Trophoblast cell (in vitro differentiated cells and primary cell): ENCODE measurements at regions not wholly inside any gene's neighbourhood (a gene's known extent, or its start where the extent isn't known, plus 50 kb on each side); places are given as distances from the start of the nearest gene placed in this dataset.

Experiments used
- DNase-seq, 2 donors: peaks; one replicate each; pipeline ENCODE4 v3.0.0-alpha.2; 2016
- H2AFZ ChIP-seq: 2 replicates; pipeline ENCODE4 v1.6.1; 2013; ENCODE audit warnings: low read length, moderate library complexity, mild to moderate bottlenecking; ENCODE audit not compliant: insufficient read depth, poor library complexity
- H2AK5ac ChIP-seq: 2 replicates; pipeline ENCODE4 v1.6.1; 2013; ENCODE audit warnings: mild to moderate bottlenecking, low read length
- H2BK120ac ChIP-seq: 2 replicates; pipeline ENCODE4 v1.6.1; 2013; ENCODE audit warnings: low read length, mild to moderate bottlenecking, moderate library complexity; ENCODE audit not compliant: insufficient read depth, poor library complexity
- H2BK12ac ChIP-seq: 2 replicates; pipeline ENCODE4 v1.6.1; 2013; ENCODE audit warnings: mild to moderate bottlenecking, low read length, moderate library complexity
- H2BK5ac ChIP-seq: 2 replicates; pipeline ENCODE4 v1.6.1; 2013; ENCODE audit warnings: low read length, low read depth, moderate library complexity, mild to moderate bottlenecking; ENCODE audit not compliant: poor library complexity
- H3K14ac ChIP-seq: 2 replicates; pipeline ENCODE4 v1.6.1; 2013; ENCODE audit warnings: mild to moderate bottlenecking, low read length
- H3K18ac ChIP-seq: 2 replicates; pipeline ENCODE4 v1.6.1; 2013; ENCODE audit warnings: mild to moderate bottlenecking, low read length
- H3K23ac ChIP-seq: 2 replicates; pipeline ENCODE4 v1.6.1; 2013; ENCODE audit warnings: low read length
- H3K27ac ChIP-seq: 2 replicates; pipeline ENCODE4 v1.5.1; 2013; ENCODE audit warnings: low read depth, mild to moderate bottlenecking, inconsistent platforms, low read length, moderate library complexity
- H3K27me3 ChIP-seq: 2 replicates; pipeline ENCODE4 v1.6.1; 2013; ENCODE audit warnings: inconsistent platforms, mild to moderate bottlenecking, low read length, moderate library complexity; ENCODE audit not compliant: insufficient read depth
- H3K36me3 ChIP-seq, 2 experiments: 1 replicate in 1 of 2; 2 replicates in 1 of 2; pipeline ENCODE4 v1.6.1; 2013; ENCODE audit warnings: low read length in 2 of 2, mild to moderate bottlenecking in 2 of 2, moderate library complexity in 1 of 2; ENCODE audit not compliant: insufficient read depth in 2 of 2, control insufficient read depth in 1 of 2
- H3K4ac ChIP-seq: 2 replicates; pipeline ENCODE4 v1.6.1; 2013; ENCODE audit warnings: low read depth, mild to moderate bottlenecking, low read length, moderate library complexity
- H3K4me1 ChIP-seq, 2 experiments: 1 replicate in 1 of 2; 2 replicates in 1 of 2; pipeline ENCODE4 v1.6.1; 2013; ENCODE audit warnings: low read length in 2 of 2, mild to moderate bottlenecking in 2 of 2, moderate library complexity in 1 of 2; ENCODE audit not compliant: insufficient read depth in 2 of 2, control insufficient read depth in 1 of 2
- H3K4me2 ChIP-seq: 2 replicates; pipeline ENCODE4 v1.6.1; 2013; ENCODE audit warnings: inconsistent platforms, mild to moderate bottlenecking, low read length, moderate library complexity
- H3K4me3 ChIP-seq: 2 replicates; pipeline ENCODE4 v1.5.1; 2013; ENCODE audit warnings: mild to moderate bottlenecking, low read depth, low read length, inconsistent platforms
- H3K79me1 ChIP-seq: one replicate; pipeline ENCODE4 v1.6.1; 2013; ENCODE audit warnings: low read length
- H3K79me2 ChIP-seq: 2 replicates; pipeline ENCODE4 v1.6.1; 2013; ENCODE audit warnings: low read length, mild to moderate bottlenecking; ENCODE audit not compliant: control insufficient read depth, insufficient read depth, poor library complexity
- H3K9ac ChIP-seq: 2 replicates; pipeline ENCODE4 v1.6.1; 2013; ENCODE audit warnings: mild to moderate bottlenecking, low read length
- H3K9me3 ChIP-seq: 2 replicates; pipeline ENCODE4 v1.6.1; 2013; ENCODE audit warnings: low read depth, mild to moderate bottlenecking, control low read depth, inconsistent platforms, low read length; ENCODE audit not compliant: insufficient read depth
- H4K12ac ChIP-seq: 2 replicates; pipeline ENCODE4 v1.6.1; 2013; ENCODE audit warnings: low read depth, mild to moderate bottlenecking, low read length, moderate library complexity
- H4K8ac ChIP-seq: 2 replicates; pipeline ENCODE4 v1.6.1; 2013; ENCODE audit warnings: low read depth, mild to moderate bottlenecking, low read length, moderate library complexity
- H4K91ac ChIP-seq: one replicate; pipeline ENCODE4 v1.6.1; 2013; ENCODE audit warnings: low read depth, mild to moderate bottlenecking, low read length, moderate library complexity
- WGBS: extraction: QIAGEN DNeasy Blood & Tissue Kit; methylation state at CpG from one replicate; pipeline ENCODE4 v1.1.7; 2013; ENCODE audit warnings: missing lambda C conversion rate; ENCODE audit not compliant: insufficient read length, insufficient coverage; ENCODE audit errors: extremely low coverage; 5-methylcytosine and 5-hydroxymethylcytosine counted together

DNA sequence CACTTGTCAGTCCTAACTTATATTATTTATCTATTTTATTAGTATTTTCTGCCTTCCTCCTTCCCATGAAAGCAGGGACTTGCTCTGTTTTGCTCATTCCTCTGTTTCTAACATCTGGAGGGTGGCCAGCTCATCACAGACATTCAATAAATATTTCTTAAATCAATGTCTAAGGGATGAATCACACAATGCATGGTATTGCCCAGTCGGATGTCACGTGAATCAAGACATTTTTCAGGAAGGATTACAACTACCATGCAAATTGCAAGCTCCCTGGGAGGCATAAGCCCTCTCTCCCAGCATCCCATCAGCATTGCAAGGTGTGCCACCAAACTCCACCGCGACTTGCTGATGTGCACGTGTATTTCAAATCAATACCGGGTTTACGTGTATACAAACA, 146.6 kb upstream of the RNF32 start:
- Histone ChIP-seq H2BK12ac (no peak overlapping the region), H3K4ac (no peak overlapping the region), H4K8ac (no peak overlapping the region), H3K14ac (no peak overlapping the region), H2BK5ac (no peak overlapping the region), H2BK120ac (no peak overlapping the region), H3K79me1 (no peaks in the 10 kb centered on the region), H3K36me3 (no peaks in the 10 kb centered on the region), H3K18ac (no peak overlapping the region), H3K9me3 (peaks cover 2% of the 10 kb centered on the region), H2AK5ac (no peak overlapping the region), H3K4me2 (no peak overlapping the region), H3K4me1 (no peaks in the 10 kb centered on the region), H3K9ac (no peak overlapping the region), H3K79me2 (no peaks in the 10 kb centered on the region), H3K27me3 (no peaks in the 10 kb centered on the region), H4K91ac (no peak overlapping the region), H4K12ac (no peak overlapping the region), H3K23ac (no peak overlapping the region), H3K4me3 (no peak overlapping the region), H2AFZ (no peak overlapping the region), H3K27ac (no peak overlapping the region)
- peak in 1 of 2 donors; percentile 23 for DNase-seq
- WGBS, result no CpG with 5 or more reads among the region's 7 CpGs

DNA sequence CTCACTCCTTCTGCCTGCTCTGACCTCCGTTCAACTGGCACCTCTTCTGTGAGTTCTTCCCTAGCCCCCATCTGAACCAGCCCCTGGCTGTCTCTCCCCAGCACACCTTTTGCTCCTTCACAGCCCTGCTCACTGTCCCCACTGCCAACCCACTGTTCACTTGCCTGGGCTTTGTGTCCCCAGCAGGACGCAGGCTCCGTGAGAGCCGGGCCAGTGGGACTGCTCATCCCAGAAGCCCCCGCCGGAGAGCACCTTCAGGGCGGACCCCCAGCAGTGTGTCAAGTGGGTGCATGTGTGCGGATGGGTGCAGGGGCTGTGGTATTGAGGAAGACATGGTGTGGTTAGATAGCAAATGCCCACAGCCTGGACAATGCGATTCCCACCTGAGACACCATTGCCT, 148.4 kb upstream of the RNF32 start:
- Histone ChIP-seq H3K79me2 (no peaks in the 10 kb centered on the region), H3K27ac (no peak overlapping the region), H2BK120ac (no peak overlapping the region), H2BK5ac (no peak overlapping the region), H3K14ac (no peak overlapping the region), H3K79me1 (no peaks in the 10 kb centered on the region), H3K27me3 (no peaks in the 10 kb centered on the region), H3K4me1 (no peaks in the 10 kb centered on the region), H3K23ac (no peak overlapping the region), H3K4me2 (no peak overlapping the region), H3K36me3 (no peaks in the 10 kb centered on the region), H4K91ac (no peak overlapping the region), H3K18ac (no peak overlapping the region), H4K12ac (no peak overlapping the region), H4K8ac (no peak overlapping the region), H3K4ac (no peak overlapping the region), H2BK12ac (no peak overlapping the region), H2AK5ac (no peak overlapping the region), H2AFZ (no peak overlapping the region), H3K4me3 (no peak overlapping the region), H3K9me3 (no peaks in the 10 kb centered on the region), H3K9ac (no peak overlapping the region)
- no peak for DNase-seq
- WGBS, result no CpG with 5 or more reads among the region's 9 CpGs

DNA sequence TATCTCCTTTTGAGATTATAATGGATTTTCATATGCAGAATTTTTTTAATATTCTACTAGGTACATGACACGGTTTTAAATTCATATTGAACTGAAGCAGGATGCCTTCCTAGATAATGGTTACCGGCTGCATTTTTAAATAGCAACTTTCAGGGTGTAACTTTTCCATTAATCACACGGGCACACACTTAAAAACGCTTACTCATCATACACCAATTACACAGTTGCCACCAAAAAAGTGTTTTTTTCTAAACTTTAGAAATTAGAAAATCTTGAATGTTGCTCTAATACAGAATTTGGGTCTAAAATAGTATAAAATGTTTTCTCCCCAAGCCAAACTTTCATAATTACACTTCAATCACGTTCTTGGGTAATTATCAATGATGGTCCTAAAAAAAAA, 149.1 kb upstream of the RNF32 start:
- H3K4me3 ChIP-seq, result no peak overlapping the region
- H3K79me2 ChIP-seq, result no peaks in the 10 kb centered on the region
- no peak overlapping the region for H3K4me2 ChIP-seq
- WGBS, result no CpG with 5 or more reads among the region's 5 CpGs
- no peak overlapping the region for H2AK5ac ChIP-seq
- H4K91ac ChIP-seq, result no peak overlapping the region
- H3K4ac ChIP-seq, result no peak overlapping the region
- no peaks in the 10 kb centered on the region for H3K36me3 ChIP-seq
- H3K79me1 ChIP-seq, result no peaks in the 10 kb centered on the region
- no peak overlapping the region for H3K27ac ChIP-seq
- H3K4me1 ChIP-seq, result no peaks in the 10 kb centered on the region
- no peak overlapping the region for H2BK5ac ChIP-seq
- H2BK12ac ChIP-seq, result no peak overlapping the region
- no peak overlapping the region for H4K8ac ChIP-seq
- H3K23ac ChIP-seq, result no peak overlapping the region
- no peak overlapping the region for H4K12ac ChIP-seq
- no peak overlapping the region for H3K18ac ChIP-seq
- H3K14ac ChIP-seq, result no peak overlapping the region
- H3K9ac ChIP-seq, result no peak overlapping the region
- no peak overlapping the region for H2BK120ac ChIP-seq
- H3K27me3 ChIP-seq, result no peaks in the 10 kb centered on the region
- DNase-seq, result no peak
- H2AFZ ChIP-seq, result no peak overlapping the region
- H3K9me3 ChIP-seq, result no peaks in the 10 kb centered on the region

DNA sequence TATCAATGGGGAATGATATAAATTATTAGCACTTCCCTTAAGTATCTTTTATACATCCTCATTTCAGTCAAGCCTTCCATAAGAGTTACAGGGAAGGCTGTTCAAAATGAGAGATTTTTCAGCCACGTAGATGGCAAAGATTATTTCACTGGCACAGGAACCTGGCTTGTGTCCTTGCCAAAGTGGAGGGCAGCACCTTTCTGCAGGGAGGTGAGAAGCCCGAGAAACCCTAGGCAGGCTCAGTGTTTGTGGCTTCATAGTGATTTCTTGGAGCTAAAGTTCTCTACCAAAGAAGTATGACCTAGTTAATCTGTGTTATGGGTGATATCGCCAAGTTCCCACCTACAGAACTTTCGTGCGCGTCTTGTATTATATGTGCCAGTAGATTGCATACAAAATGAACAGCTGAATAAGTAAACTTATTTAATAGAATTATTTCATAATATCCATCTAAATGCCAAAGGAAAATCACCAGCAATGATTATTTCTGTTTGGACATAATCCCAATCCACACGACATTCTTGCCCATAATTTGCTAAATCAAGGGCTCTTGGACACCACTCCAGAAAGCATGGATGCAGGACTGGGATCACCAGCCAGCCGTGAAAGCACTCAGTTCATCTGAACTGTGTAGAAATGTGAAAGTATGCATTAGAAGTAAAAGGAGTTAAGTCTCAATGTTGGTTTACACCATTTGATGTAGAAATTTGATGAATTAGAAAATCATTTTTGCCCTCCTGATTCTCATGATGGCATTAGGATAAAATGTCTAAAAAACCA, 150.4 kb upstream of the RNF32 start:
- Histone ChIP-seq H3K18ac (no peak overlapping the region), H3K79me2 (no peaks in the 10 kb centered on the region)

More for the DNA sequence above, 150.4 kb upstream of the RNF32 start:
- Histone ChIP-seq H3K14ac (no peak overlapping the region), H3K27ac (no peak overlapping the region), H4K12ac (no peak overlapping the region), H3K4ac (no peak overlapping the region), H3K27me3 (no peaks in the 10 kb centered on the region), H3K36me3 (no peaks in the 10 kb centered on the region), H2BK5ac (no peak overlapping the region), H2AFZ (no peak overlapping the region), H3K4me2 (no peak overlapping the region), H2AK5ac (no peak overlapping the region), H4K91ac (no peak overlapping the region), H3K4me1 (no peaks in the 10 kb centered on the region), H2BK12ac (no peak overlapping the region), H3K23ac (no peak overlapping the region), H2BK120ac (no peak overlapping the region), H4K8ac (no peak overlapping the region), H3K4me3 (no peak overlapping the region), H3K9me3 (no peaks in the 10 kb centered on the region), H3K79me1 (no peaks in the 10 kb centered on the region), H3K9ac (no peak overlapping the region)
- no peak for DNase-seq
- WGBS, result no CpG with 5 or more reads among the region's 8 CpGs
